ENCODE measurements at regions not wholly inside any gene's neighbourhood (a gene's known extent, or its start where the extent isn't known, plus 50 kb on each side); places are given as distances from the start of the nearest gene placed in this dataset.

- ChIA-PET CTCF (ENCODE audit: low intra/inter-chr PET ratio, low total read pairs) (no interaction called here), POLR2A (no interaction called here)
- no peak overlapping the region for H3K4me2 ChIP-seq (ENCODE audit: low read depth, low read length)
- no peaks in the 10 kb centered on the region for H3K9me3 ChIP-seq (ENCODE audit: low read length)
- ATAC-seq (no peak), DNase-seq (ENCODE audit: low spot score) (no peak), FAIRE-seq (no peak)
- H2AFZ ChIP-seq (ENCODE audit: low read length): no peak overlapping the region
- no peaks in the 10 kb centered on the region for H3K36me3 ChIP-seq (replicated peaks in 1 of 2; ENCODE audit: control insufficient read depth in 1 of 2, insufficient read depth in 2 of 2, low read length in 2 of 2)
- peaks cover 3 to 30% of the 10 kb centered on the region in 2 experiments; a peak in 4 of 5 replicates for H3K27me3 ChIP-seq (ENCODE audit: control insufficient read depth in 1 of 2, insufficient read depth in 2 of 2, low read length in 2 of 2)
- WGBS (ENCODE audit: low lambda C conversion rate): 33% methylated on average over 2 of the region's 2 CpGs
- H3K27ac ChIP-seq (ENCODE audit: extremely low read length, insufficient read depth, low read length): no peak overlapping the region
- TF ChIP-seq ZNF251 (CRISPR knock-in tag; IDR thresholded peaks at IDR 0.05): no peak
- no peak for TF ChIP-seq RBM39 (IDR thresholded peaks at IDR 0.05; ENCODE audit: low read depth, low read length, poor library complexity, severe bottlenecking)
- TF ChIP-seq HNRNPL (IDR thresholded peaks at IDR 0.05; ENCODE audit: low read depth, low read length): no peak
- TF ChIP-seq, protein P1, sequence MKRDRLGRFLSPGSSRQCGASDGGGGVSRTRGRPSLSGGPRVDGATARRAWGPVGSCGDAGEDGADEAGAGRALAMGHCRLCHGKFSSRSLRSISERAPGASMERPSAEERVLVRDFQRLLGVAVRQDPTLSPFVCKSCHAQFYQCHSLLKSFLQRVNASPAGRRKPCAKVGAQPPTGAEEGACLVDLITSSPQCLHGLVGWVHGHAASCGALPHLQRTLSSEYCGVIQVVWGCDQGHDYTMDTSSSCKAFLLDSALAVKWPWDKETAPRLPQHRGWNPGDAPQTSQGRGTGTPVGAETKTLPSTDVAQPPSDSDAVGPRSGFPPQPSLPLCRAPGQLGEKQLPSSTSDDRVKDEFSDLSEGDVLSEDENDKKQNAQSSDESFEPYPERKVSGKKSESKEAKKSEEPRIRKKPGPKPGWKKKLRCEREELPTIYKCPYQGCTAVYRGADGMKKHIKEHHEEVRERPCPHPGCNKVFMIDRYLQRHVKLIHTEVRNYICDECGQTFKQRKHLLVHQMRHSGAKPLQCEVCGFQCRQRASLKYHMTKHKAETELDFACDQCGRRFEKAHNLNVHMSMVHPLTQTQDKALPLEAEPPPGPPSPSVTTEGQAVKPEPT (CRISPR knock-in tag; IDR thresholded peaks at IDR 0.05; ENCODE audit: low read depth): no peak
- TF ChIP-seq DMAP1 (CRISPR knock-in tag; IDR thresholded peaks at IDR 0.05): no peak
- no peak for TF ChIP-seq ZNF292 (CRISPR knock-in tag; IDR thresholded peaks at IDR 0.05; ENCODE audit: borderline replicate concordance, low read depth)
- TF ChIP-seq MEIS1 (CRISPR knock-in tag; IDR thresholded peaks at IDR 0.05; ENCODE audit: borderline replicate concordance): no peak
- TF ChIP-seq TGIF2 (CRISPR knock-in tag; IDR thresholded peaks at IDR 0.05): no peak
- no peak for TF ChIP-seq ZFP36L1 (CRISPR knock-in tag; IDR thresholded peaks at IDR 0.05)
- no peak for TF ChIP-seq ZSCAN5A (CRISPR knock-in tag; IDR thresholded peaks at IDR 0.05; ENCODE audit: borderline replicate concordance)
- TF ChIP-seq HNRNPK (IDR thresholded peaks at IDR 0.05; ENCODE audit: low read depth, low read length, poor library complexity, severe bottlenecking): no peak
- no peak for TF ChIP-seq SOX13 (IDR thresholded peaks at IDR 0.05)
- no peak for TF ChIP-seq SOX13 (CRISPR knock-in tag; conservative IDR thresholded peaks at IDR 0.05 in 1 of 2, IDR thresholded peaks at IDR 0.05 in 1 of 2)
- TF ChIP-seq SNAPC5 (CRISPR knock-in tag; IDR thresholded peaks at IDR 0.05; ENCODE audit: borderline replicate concordance): no peak
- TF ChIP-seq ZKSCAN8 (CRISPR knock-in tag; IDR thresholded peaks at IDR 0.05; ENCODE audit: borderline replicate concordance): no peak
- TF ChIP-seq, protein P2, sequence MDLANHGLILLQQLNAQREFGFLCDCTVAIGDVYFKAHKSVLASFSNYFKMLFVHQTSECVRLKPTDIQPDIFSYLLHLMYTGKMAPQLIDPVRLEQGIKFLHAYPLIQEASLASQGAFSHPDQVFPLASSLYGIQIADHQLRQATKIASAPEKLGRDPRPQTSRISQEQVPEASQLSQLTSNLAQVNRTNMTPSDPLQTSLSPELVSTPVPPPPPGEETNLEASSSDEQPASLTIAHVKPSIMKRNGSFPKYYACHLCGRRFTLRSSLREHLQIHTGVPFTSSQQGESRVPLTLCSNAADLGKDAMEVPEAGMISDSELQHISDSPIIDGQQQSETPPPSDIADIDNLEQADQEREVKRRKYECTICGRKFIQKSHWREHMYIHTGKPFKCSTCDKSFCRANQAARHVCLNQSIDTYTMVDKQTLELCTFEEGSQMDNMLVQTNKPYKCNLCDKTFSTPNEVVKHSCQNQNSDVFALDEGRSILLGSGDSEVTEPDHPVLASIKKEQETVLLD (CRISPR knock-in tag; IDR thresholded peaks at IDR 0.05; ENCODE audit: low read depth): no peak
- no peak for TF ChIP-seq ZBTB34 (CRISPR knock-in tag; IDR thresholded peaks at IDR 0.05)
- no TSS peak for BruUV-seq (replicated peaks)
- H3K4me3 ChIP-seq (replicated peaks in 1 of 3; ENCODE audit: insufficient read depth in 1 of 3, low read depth in 2 of 3, low read length in 3 of 3): no peak overlapping the region
- H4K20me1 ChIP-seq (ENCODE audit: insufficient read depth, low read length): no peaks in the 10 kb centered on the region
- no peak overlapping the region for H3K9ac ChIP-seq (ENCODE audit: insufficient read depth, low read depth, low read length)
- in situ Hi-C loops (cut with HindIII; ENCODE audit: extremely low pct_ligation_motif_present, low pct_unique_long_range_greater_than_20kb): no loop called here
- no peaks in the 10 kb centered on the region for H3K79me2 ChIP-seq (ENCODE audit: insufficient read depth, low read length)
- intact Hi-C loops (cut with micrococcal nuclease; ENCODE audit: unreplicated experiment): no loop called here
- no peaks in the 10 kb centered on the region for H3K4me1 ChIP-seq (ENCODE audit: insufficient read depth, low read length)
Observed at GRCh38 chr3:64449026-64449425, 223.8 kb upstream of the PRICKLE2 start.

Data from HepG2 (cell line).